DOHH2 (cell line): ENCODE measurements at regions not wholly inside any gene's neighbourhood (a gene's known extent, or its start where the extent isn't known, plus 50 kb on each side); places are given as distances from the start of the nearest gene placed in this dataset.

Experiments used
- EZH2phosphoT487 ChIP-seq: fragments of 200-600 bp; sonication (generic); IDR thresholded peaks from 2 replicates; pipeline ENCODE4 v1.6.1; 2017; ENCODE audit warnings: borderline replicate concordance, mild to moderate bottlenecking, antibody characterized with exemption, low read length, moderate library complexity, mixed read lengths
- TF ChIP-seq, protein P1 (sequence below): fragments of 200-600 bp; sonication (generic); IDR thresholded peaks from one replicate; pipeline ENCODE4 v1.5.1; 2014; ENCODE audit warnings: antibody characterized with exemption, mild to moderate bottlenecking, low read depth, low read length; ENCODE audit not compliant: poor library complexity, severe bottlenecking

DNA sequence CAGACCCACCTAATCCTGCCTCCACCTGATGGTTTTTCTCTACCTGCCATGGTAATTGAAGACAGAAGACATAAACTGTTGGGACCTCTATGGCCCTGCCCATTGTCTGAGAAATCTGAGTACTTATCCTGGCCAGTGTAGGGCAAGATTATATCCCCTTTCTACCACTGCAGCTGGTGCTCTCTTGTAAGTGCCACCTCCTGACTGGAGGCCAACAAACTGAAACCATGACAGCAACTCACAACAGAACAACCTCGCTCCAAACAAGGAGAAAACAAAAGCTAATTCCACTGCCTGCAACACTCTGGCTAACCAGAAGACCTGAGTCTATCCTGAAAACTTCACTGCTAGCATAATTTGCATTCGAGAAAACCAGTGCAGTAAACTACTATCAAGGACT lies 82.9 kb downstream of the CLDN1 start:
- TF ChIP-seq, protein P1, sequence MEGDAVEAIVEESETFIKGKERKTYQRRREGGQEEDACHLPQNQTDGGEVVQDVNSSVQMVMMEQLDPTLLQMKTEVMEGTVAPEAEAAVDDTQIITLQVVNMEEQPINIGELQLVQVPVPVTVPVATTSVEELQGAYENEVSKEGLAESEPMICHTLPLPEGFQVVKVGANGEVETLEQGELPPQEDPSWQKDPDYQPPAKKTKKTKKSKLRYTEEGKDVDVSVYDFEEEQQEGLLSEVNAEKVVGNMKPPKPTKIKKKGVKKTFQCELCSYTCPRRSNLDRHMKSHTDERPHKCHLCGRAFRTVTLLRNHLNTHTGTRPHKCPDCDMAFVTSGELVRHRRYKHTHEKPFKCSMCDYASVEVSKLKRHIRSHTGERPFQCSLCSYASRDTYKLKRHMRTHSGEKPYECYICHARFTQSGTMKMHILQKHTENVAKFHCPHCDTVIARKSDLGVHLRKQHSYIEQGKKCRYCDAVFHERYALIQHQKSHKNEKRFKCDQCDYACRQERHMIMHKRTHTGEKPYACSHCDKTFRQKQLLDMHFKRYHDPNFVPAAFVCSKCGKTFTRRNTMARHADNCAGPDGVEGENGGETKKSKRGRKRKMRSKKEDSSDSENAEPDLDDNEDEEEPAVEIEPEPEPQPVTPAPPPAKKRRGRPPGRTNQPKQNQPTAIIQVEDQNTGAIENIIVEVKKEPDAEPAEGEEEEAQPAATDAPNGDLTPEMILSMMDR = no peak
- TF ChIP-seq EZH2phosphoT487 = no peak
